IMR-90 (cell line): ENCODE measurements at regions not wholly inside any gene's neighbourhood (a gene's known extent, or its start where the extent isn't known, plus 50 kb on each side); places are given as distances from the start of the nearest gene placed in this dataset.

Source experiments
- ATAC-seq: fragments of 200-7000 bp; cut with Tn5 transposase; 2 replicates; pipeline ENCODE4 v1.9.1; 2020; ENCODE audit warnings: low read depth, mild to moderate bottlenecking, moderate library complexity
- BruUV-seq: library from RNA; stranded (reverse); fragments of 400-500 nt; replicated peaks from 2 replicates; lab custom pipeline; 2021; lab: Mats Ljungman, UMichigan
- CTCF ChIA-PET: fragments of 300-600 bp; formaldehyde crosslinking; extraction: SDS; loops from one replicate; lab custom pipeline; 2021; ENCODE audit warnings: antibody characterized with exemption; lab: Yijun Ruan, JAX
- POLR2A ChIA-PET: fragments of 300-600 bp; sonication (Branson Sonifier 250); formaldehyde crosslinking; loops from one replicate; lab custom pipeline; 2022; ENCODE audit warnings: antibody characterized with exemption; ENCODE audit not compliant: unreplicated experiment; lab: Charles Lee
- DNase-seq: peaks from one replicate; pipeline ENCODE4 v3.0.0; 2013
- H2AFZ ChIP-seq: replicated peaks from 2 replicates; pipeline ENCODE3; 2013; ENCODE audit warnings: low read length, mild to moderate bottlenecking; ENCODE audit not compliant: poor library complexity
- H2AK5ac ChIP-seq: 2 replicates; pipeline ENCODE4 v1.6.1; 2013; ENCODE audit warnings: low read depth, low read length, inconsistent platforms
- H2AK9ac ChIP-seq: replicated peaks from 2 replicates; pipeline ENCODE3; 2013; ENCODE audit warnings: mild to moderate bottlenecking, low read depth, low read length, moderate library complexity; ENCODE audit not compliant: poor library complexity
- H2BK120ac ChIP-seq: 2 replicates; pipeline ENCODE4 v1.6.1; 2013; ENCODE audit warnings: low read depth, low read length, inconsistent platforms
- H2BK15ac ChIP-seq: 3 replicates; pipeline ENCODE4 v1.6.1; 2013; ENCODE audit warnings: low read depth, low read length, inconsistent platforms
- H2BK20ac ChIP-seq: 2 replicates; pipeline ENCODE4 v1.6.1; 2013; ENCODE audit warnings: low read depth, mild to moderate bottlenecking, inconsistent platforms, low read length, moderate library complexity
- H2BK5ac ChIP-seq: 2 replicates; pipeline ENCODE4 v1.6.1; 2013; ENCODE audit warnings: mild to moderate bottlenecking, low read depth, low read length, inconsistent platforms; ENCODE audit not compliant: poor library complexity, severe bottlenecking
- H3K14ac ChIP-seq: replicated peaks from 2 replicates; pipeline ENCODE4 v1.6.1; 2013; ENCODE audit warnings: low read depth, low read length, inconsistent platforms
- H3K18ac ChIP-seq: 2 replicates; pipeline ENCODE4 v1.6.1; 2013; ENCODE audit warnings: low read depth, low read length, control low read depth
- H3K23ac ChIP-seq: 2 replicates; pipeline ENCODE4 v1.6.1; 2013; ENCODE audit warnings: low read depth, low read length, inconsistent platforms
- H3K27ac ChIP-seq: 2 replicates; pipeline ENCODE4 v1.5.1; 2013; ENCODE audit warnings: mild to moderate bottlenecking, control low read depth, low read length; ENCODE audit not compliant: insufficient read depth
- H3K27me3 ChIP-seq: 2 replicates; pipeline ENCODE4 v1.6.1; 2013; ENCODE audit warnings: low read length; ENCODE audit not compliant: control insufficient read depth, insufficient read depth
- H3K36me3 ChIP-seq: 2 replicates; pipeline ENCODE4 v1.6.1; 2013; ENCODE audit warnings: low read length, mixed read lengths; ENCODE audit not compliant: control insufficient read depth, insufficient read depth
- H3K4ac ChIP-seq: 2 replicates; pipeline ENCODE4 v1.6.1; 2013; ENCODE audit warnings: low read depth, low read length, inconsistent platforms
- H3K4me1 ChIP-seq: 2 replicates; pipeline ENCODE4 v1.6.1; 2013; ENCODE audit warnings: low read length, mixed read lengths; ENCODE audit not compliant: control insufficient read depth, insufficient read depth
- H3K4me2 ChIP-seq: 2 replicates; pipeline ENCODE4 v1.6.1; 2013; ENCODE audit warnings: low read depth, mild to moderate bottlenecking, control low read depth, low read length, moderate library complexity
- H3K4me3 ChIP-seq: 2 replicates; pipeline ENCODE4 v1.5.1; 2013; ENCODE audit warnings: low read depth, mild to moderate bottlenecking, control low read depth, low read length, moderate library complexity; ENCODE audit not compliant: insufficient read depth
- H3K56ac ChIP-seq: 2 replicates; pipeline ENCODE4 v1.6.1; 2013; ENCODE audit warnings: low read length, inconsistent platforms; ENCODE audit not compliant: insufficient read depth; ENCODE audit errors: extremely low read depth
- H3K79me1 ChIP-seq, 2 experiments: 2 replicates each; pipeline ENCODE4 v1.6.1; 2013; ENCODE audit warnings: low read length in 2 of 2, inconsistent platforms in 1 of 2, low read depth in 1 of 2
- H3K9ac ChIP-seq: 2 replicates; pipeline ENCODE4 v1.6.1; 2013; ENCODE audit warnings: low read depth, low read length, control low read depth
- H3K9me1 ChIP-seq: 2 replicates; pipeline ENCODE4 v1.6.1; 2013; ENCODE audit warnings: low read length, inconsistent platforms; ENCODE audit not compliant: insufficient read depth
- H3K9me3 ChIP-seq: 2 replicates; pipeline ENCODE4 v1.6.1; 2013; ENCODE audit warnings: low read length; ENCODE audit not compliant: control insufficient read depth, insufficient read depth
- H4K20me1 ChIP-seq: 2 replicates; pipeline ENCODE4 v1.6.1; 2013; ENCODE audit warnings: low read length, inconsistent platforms; ENCODE audit not compliant: insufficient read depth
- H4K5ac ChIP-seq: 2 replicates; pipeline ENCODE4 v1.6.1; 2013; ENCODE audit warnings: mild to moderate bottlenecking, low read depth, low read length, control low read depth
- H4K8ac ChIP-seq, 2 experiments: 2 replicates each; pipeline ENCODE4 v1.6.1; 2013; ENCODE audit warnings: low read depth in 2 of 2, low read length in 2 of 2, control low read depth in 1 of 2, inconsistent platforms in 1 of 2
- H4K91ac ChIP-seq: 2 replicates; pipeline ENCODE4 v1.6.1; 2013; ENCODE audit warnings: low read depth, low read length, inconsistent platforms; ENCODE audit not compliant: insufficient read depth
- RAD21 ChIP-seq: IDR thresholded peaks from 2 replicates; pipeline ENCODE4 v1.6.1; 2012; ENCODE audit warnings: low read length, improper control_type of control experiment
- WGBS, 2 experiments: methylation state at CpG; one replicate each; pipeline versions ENCODE4 v1.1.5 to v1.1.7; 2013; ENCODE audit warnings: missing lambda C conversion rate in 2 of 2; ENCODE audit not compliant: insufficient read length in 1 of 2; ENCODE audit errors: extremely low coverage in 2 of 2; 5-methylcytosine and 5-hydroxymethylcytosine counted together
- dilution Hi-C: fragments of 300-500 bp; cut with HindIII; formaldehyde crosslinking; loops from one replicate; pipeline ENCODE4 v1.14.3; 2018; ENCODE audit warnings: low sequenced_read_pairs; ENCODE audit not compliant: unreplicated experiment
- in situ Hi-C: fragments of 300-500 bp; cut with MboI; formaldehyde crosslinking; loops from 3 replicates; pipeline ENCODE4 v1.14.3; 2019; ENCODE audit warnings: low sequenced_read_pairs, inconsistent platforms, mixed read lengths
- intact Hi-C: fragments of 100-400 bp; cut with micrococcal nuclease; formaldehyde crosslinking; loops from 2 replicates; pipeline ENCODE4 v1.10.0; 2022
- TF ChIP-seq, protein P1 (sequence below): fragments of 150-350 bp; IDR thresholded peaks from 2 replicates; pipeline ENCODE4 v1.6.1; 2016; ENCODE audit warnings: low read depth, mild to moderate bottlenecking, low read length, moderate library complexity, borderline replicate concordance

DNA sequence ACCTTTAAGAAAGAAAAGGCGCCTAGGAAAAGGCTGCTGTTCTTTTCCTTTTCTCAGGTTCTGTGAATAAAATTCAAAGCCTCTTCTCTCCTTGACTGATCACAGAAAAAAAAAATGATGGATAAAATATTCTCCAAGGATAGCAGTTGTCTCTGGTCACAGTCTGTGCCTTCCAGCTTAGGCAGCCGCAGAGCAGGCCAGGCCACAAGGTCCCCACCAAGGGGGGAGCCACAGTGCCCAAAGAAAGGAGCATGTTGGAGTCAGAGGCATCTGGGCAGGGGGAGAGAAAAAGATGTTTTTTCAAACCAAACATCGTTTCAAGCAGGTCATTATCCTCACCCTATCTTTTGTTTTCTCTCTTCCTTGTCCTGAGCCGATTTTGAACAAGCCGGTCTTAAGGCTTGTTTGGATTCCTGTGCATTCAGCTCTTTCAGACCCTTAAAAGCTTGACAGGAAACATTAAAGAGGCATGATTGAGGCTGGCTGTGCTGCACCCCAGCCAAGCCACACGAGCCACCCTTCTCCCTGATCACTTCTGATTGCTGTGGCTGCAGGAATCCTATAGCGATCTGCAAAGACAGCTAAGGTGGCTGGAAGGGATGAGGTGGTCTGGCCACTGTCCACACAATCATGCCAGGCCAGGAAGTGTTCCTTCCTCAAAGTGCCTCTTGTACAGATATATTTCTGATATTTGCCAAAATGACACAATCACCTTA lies 284.6 kb upstream of the TLE4 start:
- H2AFZ ChIP-seq: peak overlapping the region; percentile 59
- dilution Hi-C loops: no loop called here
- no peak overlapping the region for H3K27ac ChIP-seq
- no peak overlapping the region for H2BK5ac ChIP-seq
- 30% methylated on average over 4 of the region's 7 CpGs; no CpG with 5 or more reads in 1 of the 2 experiments for WGBS, 2 experiments
- in situ Hi-C loops: no loop called here
- H3K9me3 ChIP-seq: no peaks in the 10 kb centered on the region
- POLR2A ChIA-PET: no interaction called here
- H3K4me3 ChIP-seq: no peak overlapping the region
- no peak overlapping the region for H3K4ac ChIP-seq
- H4K91ac ChIP-seq: no peak overlapping the region
- H3K79me1 ChIP-seq: no peaks in the 10 kb centered on the region
- no peak overlapping the region for H3K4me2 ChIP-seq
- H3K9me1 ChIP-seq: no peaks in the 10 kb centered on the region
- no peaks in the 10 kb centered on the region for H3K36me3 ChIP-seq
- H2BK20ac ChIP-seq: no peak overlapping the region
- BruUV-seq: no TSS peak
- H2AK9ac ChIP-seq: no peak overlapping the region
- H3K27me3 ChIP-seq: 0 out of 2 replicates have a peak, but pooled peaks cover 3% of the 10 kb centered on the region
- H3K9ac ChIP-seq: no peak overlapping the region
- no peak overlapping the region for H2BK120ac ChIP-seq
- H3K18ac ChIP-seq: no peak overlapping the region
- TF ChIP-seq, protein P1, sequence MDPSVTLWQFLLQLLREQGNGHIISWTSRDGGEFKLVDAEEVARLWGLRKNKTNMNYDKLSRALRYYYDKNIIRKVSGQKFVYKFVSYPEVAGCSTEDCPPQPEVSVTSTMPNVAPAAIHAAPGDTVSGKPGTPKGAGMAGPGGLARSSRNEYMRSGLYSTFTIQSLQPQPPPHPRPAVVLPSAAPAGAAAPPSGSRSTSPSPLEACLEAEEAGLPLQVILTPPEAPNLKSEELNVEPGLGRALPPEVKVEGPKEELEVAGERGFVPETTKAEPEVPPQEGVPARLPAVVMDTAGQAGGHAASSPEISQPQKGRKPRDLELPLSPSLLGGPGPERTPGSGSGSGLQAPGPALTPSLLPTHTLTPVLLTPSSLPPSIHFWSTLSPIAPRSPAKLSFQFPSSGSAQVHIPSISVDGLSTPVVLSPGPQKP: no peak
- no peak for TF ChIP-seq RAD21
- CTCF ChIA-PET: interaction anchor here (0.7 to 1.4 kb wide), 3 partner anchors 12 to 47 kb away, joined by 3 read pairs; no protein-coding TSS in a partner anchor
- H2AK5ac ChIP-seq: no peak overlapping the region
- no peak overlapping the region for H3K23ac ChIP-seq
- no peaks in the 10 kb centered on the region for H3K4me1 ChIP-seq
- DNase-seq: no peak
- intact Hi-C loops: no loop called here
- no peak overlapping the region for H2BK15ac ChIP-seq
- H4K20me1 ChIP-seq: no peaks in the 10 kb centered on the region
- H4K8ac ChIP-seq: no peak overlapping the region
- H3K56ac ChIP-seq: no peak overlapping the region
- no peak overlapping the region for H3K14ac ChIP-seq
- H4K5ac ChIP-seq: no peak overlapping the region
- no peak; the same call in 1 of the 2 replicates for ATAC-seq
